ENCODE measurements at regions not wholly inside any gene's neighbourhood (a gene's known extent, or its start where the extent isn't known, plus 50 kb on each side); places are given as distances from the start of the nearest gene placed in this dataset.
"Not testable (repeated sequence)": the region's sequence is repeated elsewhere in the genome, so short reads cannot be mapped to it uniquely, and the experiment has no call there.

DNA sequence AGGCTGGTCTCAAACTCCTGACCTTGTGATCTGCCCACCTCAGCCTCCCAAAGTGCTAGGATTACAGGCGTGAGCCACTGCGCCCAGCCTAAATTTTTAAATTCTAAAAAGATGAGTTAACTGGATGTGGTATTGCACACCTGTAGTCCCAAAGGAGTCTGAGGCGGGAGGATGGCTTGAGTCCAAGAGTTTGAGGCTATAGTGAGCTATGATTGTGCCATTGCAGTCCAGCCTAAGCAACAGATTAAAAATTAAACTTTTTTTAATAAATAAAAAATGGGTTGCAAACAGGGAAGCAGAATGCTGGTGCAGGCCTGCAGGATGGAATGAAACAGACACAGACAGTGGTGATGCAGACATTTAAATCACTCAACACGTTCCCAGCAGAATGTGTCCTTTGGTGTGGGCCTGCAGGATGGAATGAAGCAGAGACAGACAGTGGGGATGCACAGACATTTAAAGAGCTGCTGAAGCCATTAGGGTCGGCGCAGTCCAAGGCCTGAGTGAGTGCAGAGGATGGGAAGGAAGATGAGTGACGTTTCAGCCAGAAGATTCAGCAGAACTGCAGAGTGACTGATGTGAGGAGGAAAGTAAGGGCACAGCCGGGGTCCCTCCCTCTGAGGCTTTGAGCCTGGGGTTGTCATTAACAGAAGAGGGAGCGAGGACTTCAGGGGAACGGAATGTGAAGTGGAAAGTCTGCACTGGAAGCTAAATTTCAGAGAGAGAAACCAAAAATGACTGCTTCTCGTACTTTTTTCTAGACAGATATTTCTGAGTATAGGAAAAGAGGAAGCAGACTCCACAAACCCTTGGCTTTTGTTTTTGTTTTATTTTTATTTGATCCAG lies 117.5 kb downstream of the RIN2 start:
- no peak for DNase-seq

GRCh38 chr20:19876828-19877460 lies 118.9 kb downstream of the RIN2 start:
- no peak for DNase-seq

DNA sequence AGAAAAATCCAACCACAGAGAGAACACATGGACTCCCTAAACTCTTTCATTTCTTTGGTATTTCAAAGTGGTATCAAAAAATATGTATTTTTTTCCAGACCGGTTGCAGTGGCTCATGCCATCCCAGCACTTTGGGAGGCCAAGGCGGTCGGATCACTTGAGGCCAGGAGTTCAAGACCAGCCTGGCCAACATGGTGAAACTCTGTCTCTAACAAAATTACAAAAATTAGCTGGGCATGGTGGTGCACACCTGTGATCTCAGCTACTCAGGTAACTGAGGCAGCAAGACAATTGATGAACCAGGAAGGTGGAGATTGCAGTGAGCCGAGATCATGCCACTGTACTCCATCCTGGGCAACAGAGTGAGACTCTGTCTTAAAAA lies 121.8 kb downstream of the RIN2 start:
- not testable (repeated sequence) for DNase-seq

GRCh38 chr20:19880256-19881079 lies 122.4 kb downstream of the RIN2 start:
- DNase-seq, result no peak

- no peak for DNase-seq
Observed at GRCh38 chr20:19881080-19881840, 123.2 kb downstream of the RIN2 start.

DNA sequence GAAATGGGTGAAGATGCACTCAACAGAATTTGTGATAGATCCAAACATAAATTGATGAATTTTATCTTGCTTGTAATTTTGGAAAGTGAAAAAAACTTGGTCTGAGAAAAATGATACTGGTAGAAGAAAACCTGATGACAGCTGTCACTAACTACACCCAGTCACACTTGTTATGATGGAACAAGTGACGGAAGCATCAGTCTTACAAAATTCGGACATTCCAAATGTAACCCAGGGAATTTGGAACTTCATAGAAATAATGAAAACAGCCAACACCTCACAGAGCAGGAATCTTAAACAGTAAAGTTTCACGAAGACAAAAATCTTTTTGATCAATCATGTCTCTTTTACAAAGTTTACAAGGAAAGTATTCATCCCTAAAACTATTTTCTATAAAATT lies 123.9 kb downstream of the RIN2 start:
- no peak for DNase-seq

DNA sequence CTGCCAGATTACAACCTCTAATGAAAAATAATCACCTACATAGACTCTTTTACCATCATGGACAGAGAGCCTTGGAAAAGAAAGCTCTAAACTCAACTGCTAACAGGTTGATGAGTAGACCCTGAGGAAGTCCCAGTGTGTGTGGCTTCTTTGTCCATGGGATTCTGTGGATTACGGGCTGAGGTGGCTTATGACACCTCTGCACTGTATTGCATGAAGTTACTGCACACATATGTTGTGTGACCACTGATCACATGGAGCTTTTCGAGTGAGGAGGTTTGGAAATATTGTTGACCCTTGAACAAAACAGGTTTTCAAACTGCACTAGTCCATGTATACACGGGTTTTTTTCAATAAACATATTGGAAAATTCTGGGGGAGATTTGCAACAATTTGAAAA lies 124.4 kb downstream of the RIN2 start:
- DNase-seq, result no peak

DNA sequence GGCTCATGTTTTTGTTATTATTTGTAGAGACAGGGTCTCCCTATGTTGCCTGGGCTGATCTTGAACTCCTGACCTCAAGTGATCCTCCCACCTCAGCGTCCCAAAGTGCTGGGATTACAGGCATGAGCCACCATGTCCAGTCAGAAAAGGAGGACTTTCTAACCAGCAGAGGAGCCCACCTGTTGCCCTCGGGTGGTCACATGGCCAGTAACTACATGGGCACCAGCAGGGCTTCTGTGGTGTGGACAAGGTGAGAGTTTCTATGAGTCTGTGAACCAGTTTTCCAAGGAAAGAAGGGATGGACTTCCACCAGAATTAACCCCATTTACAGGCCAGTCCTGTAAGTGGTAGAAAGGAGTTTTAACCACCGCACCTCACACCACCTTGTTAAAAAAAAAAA lies 125.4 kb downstream of the RIN2 start:
- DNase-seq, result no peak

- no peak for DNase-seq
Observed at GRCh38 chr20:19885594-19885938, 127.5 kb downstream of the RIN2 start.

- no peak for DNase-seq
Observed at GRCh38 chr20:19885939-19886660, 128.0 kb downstream of the RIN2 start.

- DNase-seq, result no peak
Observed at GRCh38 chr20:19886661-19887288, 128.7 kb downstream of the RIN2 start.

- no peak for DNase-seq
Observed at GRCh38 chr20:19887556-19888268, 129.4 kb upstream of the NAA20 start.

- DNase-seq, result no peak
Observed at GRCh38 chr20:19888269-19888671, 128.9 kb upstream of the NAA20 start.

DNA sequence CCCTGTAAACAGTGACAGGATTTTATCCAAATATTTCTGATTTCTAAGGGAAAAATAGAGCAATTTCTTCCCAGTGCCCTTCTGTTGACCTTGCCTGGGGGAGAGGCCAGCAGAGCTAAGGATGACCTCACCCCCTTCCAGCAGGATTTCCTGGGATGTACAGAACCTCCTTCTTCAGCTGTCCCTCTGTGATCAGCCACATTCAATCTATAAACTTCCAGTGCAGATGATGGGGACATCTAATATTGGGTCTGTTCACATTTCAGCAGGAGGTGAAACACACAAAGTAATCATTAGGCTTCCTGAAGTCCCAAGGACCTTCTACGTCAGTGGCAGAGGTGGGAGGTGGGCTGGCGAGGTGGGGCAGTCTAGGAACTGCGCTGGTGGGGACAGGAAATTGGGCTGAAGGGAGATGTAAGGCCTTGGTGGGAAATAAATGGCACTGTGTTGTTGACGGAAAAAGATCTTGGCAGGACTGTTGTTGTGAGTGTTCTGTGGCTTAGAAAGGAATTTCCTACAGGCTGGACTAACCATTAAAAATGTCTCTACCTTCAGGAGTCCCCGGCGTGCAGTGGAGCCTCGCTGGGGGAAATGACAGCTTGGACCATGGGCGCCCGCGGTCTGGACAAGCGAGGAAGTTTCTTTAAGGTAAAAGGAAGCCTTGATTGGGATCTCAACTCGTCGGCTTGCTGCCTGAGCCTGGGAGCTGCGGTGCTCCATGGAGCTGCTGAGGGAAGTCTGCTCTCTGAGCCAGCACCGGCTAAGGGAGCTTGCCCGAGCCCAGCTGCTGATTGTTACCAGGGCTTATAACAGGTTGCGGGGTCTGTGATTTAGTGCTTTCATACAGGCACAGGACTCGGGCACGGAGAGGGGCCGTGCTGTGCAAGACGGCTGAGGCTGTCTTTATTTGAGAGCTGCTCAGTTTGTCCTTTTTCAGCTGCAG lies 127.9 kb upstream of the NAA20 start:
- DNase-seq, result no peak

DNA sequence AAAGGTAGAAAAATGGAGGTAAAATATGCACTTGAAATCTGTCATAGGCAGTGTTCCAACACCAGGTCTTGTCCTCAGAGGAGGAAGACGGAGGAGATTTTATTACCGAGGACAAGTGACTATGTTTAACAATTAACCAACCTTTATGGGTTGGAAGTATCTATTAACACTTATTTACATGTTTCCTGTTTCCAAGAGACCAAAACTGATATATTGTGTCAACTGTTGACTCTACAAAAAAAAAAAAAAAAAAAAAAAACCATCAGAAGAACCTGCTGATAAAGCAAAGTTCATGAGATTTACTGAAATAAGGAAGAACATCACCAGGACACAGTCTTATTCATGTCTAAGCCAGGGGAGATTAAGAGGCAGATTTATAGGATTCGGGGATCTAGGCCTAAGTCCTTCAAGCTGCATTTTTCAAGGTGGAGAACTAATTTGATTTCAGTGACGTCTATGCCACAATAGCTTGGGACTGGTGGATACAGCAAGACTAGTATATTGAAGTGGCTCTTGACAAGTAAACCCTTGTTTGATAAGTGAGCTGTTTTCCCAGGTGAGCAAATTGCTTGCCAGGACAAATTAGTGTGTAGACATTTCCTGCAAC lies 126.6 kb upstream of the NAA20 start:
- DNase-seq, result no peak

DNA sequence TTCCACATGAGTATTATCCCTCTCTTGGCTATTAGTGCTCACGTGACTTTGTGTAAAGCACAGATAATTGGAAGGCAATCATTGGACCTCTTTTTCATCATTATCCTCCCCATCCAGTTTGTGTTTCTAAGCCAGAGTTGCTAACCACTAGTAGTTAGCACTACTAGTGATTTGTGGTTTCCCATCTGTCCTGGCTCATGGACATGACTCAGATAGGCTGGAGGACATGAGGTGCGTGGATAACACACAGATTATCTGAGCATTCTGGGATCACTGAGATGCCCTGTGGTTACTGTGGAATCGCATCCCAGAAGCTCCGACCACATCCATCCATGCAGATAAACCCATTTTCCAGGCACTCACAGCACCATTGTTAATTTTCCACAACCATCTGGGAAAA lies 123.8 kb upstream of the NAA20 start:
- DNase-seq, result no peak

DNA sequence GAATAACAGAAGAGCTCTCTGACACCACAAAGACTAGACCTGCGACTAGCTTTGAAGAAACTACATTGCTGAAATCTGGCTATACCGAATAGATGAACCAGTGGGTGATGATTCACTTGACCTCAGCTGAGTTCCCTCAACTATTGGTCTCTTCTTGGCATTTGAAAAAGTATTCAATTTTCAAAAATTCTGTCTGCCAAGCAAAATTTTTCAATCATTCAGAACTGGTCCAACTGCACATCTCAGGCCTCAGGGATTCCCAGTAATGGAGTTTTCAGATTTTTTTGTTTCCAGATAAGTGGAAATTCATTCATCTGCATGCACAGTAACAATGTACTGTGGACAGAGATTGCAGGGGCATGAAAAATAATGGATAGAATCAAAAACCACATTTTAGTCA lies 121.4 kb upstream of the NAA20 start:
- no peak for DNase-seq

- no peak for DNase-seq
Observed at GRCh38 chr20:19897891-19898290, 119.3 kb upstream of the NAA20 start.

GRCh38 chr20:19901226-19901625 lies 115.9 kb upstream of the NAA20 start:
- DNase-seq, result no peak

All from GF-D8 (cell line).